Neural crest cell (in vitro differentiated cells): ENCODE measurements at regions not wholly inside any gene's neighbourhood (a gene's known extent, or its start where the extent isn't known, plus 50 kb on each side); places are given as distances from the start of the nearest gene placed in this dataset.

ENCODE experiments used
- DNase-seq: peaks from one replicate; pipeline ENCODE4 v3.0.0; 2021; ENCODE audit warnings: low read depth, mixed read lengths, low spot score
- H3K27ac Mint-ChIP-seq: one replicate; pipeline ENCODE4 v1.8.0; 2021; ENCODE audit warnings: mild to moderate bottlenecking, mixed read lengths; ENCODE audit not compliant: unreplicated experiment
- H3K27me3 Mint-ChIP-seq: 2 replicates; pipeline ENCODE4 v1.8.0; 2021; ENCODE audit warnings: low read depth, mild to moderate bottlenecking, mixed read lengths
- H3K36me3 Mint-ChIP-seq: 2 replicates; pipeline ENCODE4 v1.8.0; 2021; ENCODE audit warnings: low read depth, mild to moderate bottlenecking, mixed read lengths
- H3K4me1 Mint-ChIP-seq: 2 replicates; pipeline ENCODE4 v1.8.0; 2021; ENCODE audit warnings: mixed read lengths
- H3K4me3 Mint-ChIP-seq: one replicate; pipeline ENCODE4 v1.8.0; 2021; ENCODE audit warnings: mild to moderate bottlenecking, mixed read lengths
- H3K9me3 Mint-ChIP-seq: 2 replicates; pipeline ENCODE4 v1.8.0; 2021; ENCODE audit warnings: mixed read lengths
- TF ChIP-seq, protein P1 (sequence below): fragments of 200-600 bp; sonication (generic); conservative IDR thresholded peaks from 2 replicates; pipeline ENCODE4 v1.5.0; 2021; ENCODE audit warnings: antibody characterized with exemption, mild to moderate bottlenecking

DNA sequence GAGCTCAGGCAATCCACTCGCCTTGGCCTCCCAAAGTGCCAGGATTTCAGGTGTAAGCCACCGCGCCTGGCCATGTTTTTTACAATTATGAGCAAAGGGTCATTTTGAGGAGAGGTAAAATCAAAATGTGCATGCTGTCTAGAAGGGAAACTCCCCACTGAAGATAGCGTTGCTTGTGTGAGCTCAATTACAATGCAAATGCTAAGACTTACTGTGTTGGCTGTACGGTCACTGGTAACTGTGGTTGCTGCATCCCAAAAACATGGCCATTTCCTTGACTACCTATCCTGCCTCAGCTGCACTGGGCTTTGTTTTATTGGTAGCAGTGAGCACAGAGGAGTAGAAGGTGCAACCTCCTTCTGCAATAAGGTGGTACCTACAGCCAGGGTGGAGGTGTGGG lies 77.4 kb upstream of the SPATA31E1 start:
- H3K36me3 Mint-ChIP-seq = peaks cover 5% of the 10 kb centered on the region
- H3K4me1 Mint-ChIP-seq = no peaks in the 10 kb centered on the region

DNA sequence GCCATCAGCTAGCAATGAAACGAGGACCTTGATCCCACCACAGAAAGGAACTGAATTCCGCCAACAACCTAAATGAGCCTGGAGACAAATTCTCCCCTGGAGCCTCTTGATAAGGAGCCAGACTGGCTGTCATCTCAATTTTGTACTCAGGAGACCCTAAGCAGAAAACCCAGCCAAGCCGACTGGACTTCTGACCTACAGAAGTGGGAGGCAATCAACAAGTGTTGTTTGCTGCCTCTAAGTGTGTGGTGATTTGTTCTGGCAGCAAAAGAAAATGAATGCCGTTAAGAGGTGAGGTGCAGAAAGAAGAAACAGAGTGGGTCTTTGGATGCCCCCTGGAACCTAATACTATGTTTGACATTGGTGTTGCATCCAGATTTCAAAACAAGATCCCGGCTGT lies 72.7 kb upstream of the SPATA31E1 start:
- no peak overlapping the region for H3K27ac Mint-ChIP-seq
- peaks cover 2% of the 10 kb centered on the region for H3K27me3 Mint-ChIP-seq
- peaks cover 10% of the 10 kb centered on the region for H3K9me3 Mint-ChIP-seq
- peaks cover 5% of the 10 kb centered on the region for H3K36me3 Mint-ChIP-seq
- no peak for DNase-seq
- no peak overlapping the region for H3K4me3 Mint-ChIP-seq
- TF ChIP-seq, protein P1, sequence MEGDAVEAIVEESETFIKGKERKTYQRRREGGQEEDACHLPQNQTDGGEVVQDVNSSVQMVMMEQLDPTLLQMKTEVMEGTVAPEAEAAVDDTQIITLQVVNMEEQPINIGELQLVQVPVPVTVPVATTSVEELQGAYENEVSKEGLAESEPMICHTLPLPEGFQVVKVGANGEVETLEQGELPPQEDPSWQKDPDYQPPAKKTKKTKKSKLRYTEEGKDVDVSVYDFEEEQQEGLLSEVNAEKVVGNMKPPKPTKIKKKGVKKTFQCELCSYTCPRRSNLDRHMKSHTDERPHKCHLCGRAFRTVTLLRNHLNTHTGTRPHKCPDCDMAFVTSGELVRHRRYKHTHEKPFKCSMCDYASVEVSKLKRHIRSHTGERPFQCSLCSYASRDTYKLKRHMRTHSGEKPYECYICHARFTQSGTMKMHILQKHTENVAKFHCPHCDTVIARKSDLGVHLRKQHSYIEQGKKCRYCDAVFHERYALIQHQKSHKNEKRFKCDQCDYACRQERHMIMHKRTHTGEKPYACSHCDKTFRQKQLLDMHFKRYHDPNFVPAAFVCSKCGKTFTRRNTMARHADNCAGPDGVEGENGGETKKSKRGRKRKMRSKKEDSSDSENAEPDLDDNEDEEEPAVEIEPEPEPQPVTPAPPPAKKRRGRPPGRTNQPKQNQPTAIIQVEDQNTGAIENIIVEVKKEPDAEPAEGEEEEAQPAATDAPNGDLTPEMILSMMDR = no peak
- H3K4me1 Mint-ChIP-seq = peaks cover 3% of the 10 kb centered on the region

More for the DNA sequence above, 77.4 kb upstream of the SPATA31E1 start:
- Mint-ChIP-seq H3K9me3 (peaks cover 9% of the 10 kb centered on the region), H3K27me3 (no peaks in the 10 kb centered on the region), H3K4me3 (no peak overlapping the region), H3K27ac (no peak overlapping the region)
- no peak for DNase-seq
- TF ChIP-seq, protein P1 = no peak

DNA sequence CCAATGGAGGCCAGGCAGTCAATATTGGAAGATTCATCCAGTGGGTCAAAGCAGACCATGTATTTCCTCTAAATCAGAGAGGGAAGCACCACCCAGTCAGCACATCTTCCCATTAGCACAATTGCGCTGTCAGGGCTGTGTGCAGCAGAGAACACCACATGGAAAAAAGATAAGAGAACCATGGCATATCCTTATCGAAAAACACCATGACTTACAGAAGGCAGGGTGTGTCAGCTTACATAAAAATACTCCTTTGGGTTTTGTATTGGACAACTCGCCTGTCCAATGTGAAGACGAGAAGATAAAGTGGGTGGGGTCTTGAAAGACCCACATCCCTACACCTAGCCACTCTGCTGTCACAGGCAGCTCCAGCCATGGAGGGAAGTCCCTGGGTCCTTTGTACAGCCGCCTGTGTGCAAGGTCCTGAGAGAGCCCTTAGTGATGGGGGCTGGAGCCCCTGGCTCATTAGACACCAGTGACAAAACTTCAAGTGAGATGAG lies 71.9 kb upstream of the SPATA31E1 start:
- H3K27me3 Mint-ChIP-seq = peaks cover 2% of the 10 kb centered on the region
- peaks cover 11% of the 10 kb centered on the region for H3K9me3 Mint-ChIP-seq
- TF ChIP-seq, protein P1 = no peak
- H3K4me3 Mint-ChIP-seq = no peak overlapping the region
- H3K4me1 Mint-ChIP-seq = peaks cover 3% of the 10 kb centered on the region
- no peak overlapping the region for H3K27ac Mint-ChIP-seq
- DNase-seq = no peak
- H3K36me3 Mint-ChIP-seq = peaks cover 5% of the 10 kb centered on the region

DNA sequence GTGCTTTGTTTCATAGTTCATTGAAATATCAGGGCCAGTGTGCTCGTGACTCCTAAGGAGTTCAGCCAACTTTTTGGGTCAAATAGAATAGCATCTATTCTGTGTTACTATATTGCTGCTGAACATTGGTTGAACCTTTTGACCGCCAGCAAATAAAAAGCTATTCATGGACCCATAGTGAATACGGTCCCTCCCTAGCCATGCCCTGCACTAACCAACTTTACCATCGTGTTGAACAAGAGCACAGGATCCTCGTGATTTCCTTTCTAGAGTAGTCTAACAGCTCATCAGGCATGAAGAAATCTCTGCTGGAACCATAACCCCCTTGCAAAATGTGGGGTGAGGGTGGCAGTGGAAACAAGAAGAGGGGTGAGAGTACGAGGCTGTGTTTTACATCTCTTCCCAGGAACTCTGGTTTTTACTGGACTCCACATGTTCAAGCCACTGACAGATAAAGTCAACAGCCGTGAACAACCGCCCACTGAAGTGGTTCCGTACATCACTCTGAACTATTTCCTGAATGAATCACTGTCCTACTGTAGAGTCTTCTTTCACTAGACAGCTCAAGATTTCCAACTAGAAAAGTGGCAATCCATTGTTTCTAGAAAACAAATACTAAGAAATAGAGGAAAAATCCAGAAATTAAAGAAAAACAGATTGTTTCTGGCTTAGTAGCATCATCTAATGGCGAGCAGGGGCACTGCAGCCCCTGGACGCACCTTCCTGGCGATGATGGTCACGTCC lies 70.1 kb upstream of the SPATA31E1 start:
- no peak for DNase-seq
- peaks cover 5% of the 10 kb centered on the region for H3K36me3 Mint-ChIP-seq
- H3K4me3 Mint-ChIP-seq = no peak overlapping the region
- no peak overlapping the region for H3K27ac Mint-ChIP-seq
- H3K9me3 Mint-ChIP-seq = peaks cover 11% of the 10 kb centered on the region
- peaks cover 3% of the 10 kb centered on the region for H3K4me1 Mint-ChIP-seq
- peaks cover 6% of the 10 kb centered on the region for H3K27me3 Mint-ChIP-seq
- TF ChIP-seq, protein P1 = peak; percentile 89

DNA sequence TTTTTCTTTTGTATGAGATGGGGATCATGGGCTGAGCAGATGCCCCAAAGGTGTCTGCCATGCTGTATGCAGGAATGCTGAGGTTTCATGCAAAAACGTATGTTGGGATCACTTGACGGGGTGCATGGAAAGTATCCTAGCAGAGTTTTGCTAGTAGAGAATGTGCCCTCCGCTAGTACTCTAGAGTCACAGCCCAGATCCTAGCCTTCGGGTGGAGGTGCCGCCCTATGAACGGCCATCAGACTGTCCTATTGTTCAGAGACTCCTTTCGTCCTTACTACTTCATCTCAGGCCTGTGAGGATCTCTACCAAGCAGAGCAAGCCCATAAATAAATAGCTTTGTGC lies 69.6 kb upstream of the SPATA31E1 start:
- no peak for DNase-seq
- H3K4me3 Mint-ChIP-seq = no peak overlapping the region
- peaks cover under 1% of the 10 kb centered on the region for H3K36me3 Mint-ChIP-seq
- peaks cover 3% of the 10 kb centered on the region for H3K4me1 Mint-ChIP-seq
- peaks cover 7% of the 10 kb centered on the region for H3K9me3 Mint-ChIP-seq
- TF ChIP-seq, protein P1 = peak; percentile 2
- H3K27ac Mint-ChIP-seq = no peak overlapping the region
- peaks cover 6% of the 10 kb centered on the region for H3K27me3 Mint-ChIP-seq
